GM21529 (cell line): ENCODE measurements at regions not wholly inside any gene's neighbourhood (a gene's known extent, or its start where the extent isn't known, plus 50 kb on each side); places are given as distances from the start of the nearest gene placed in this dataset.
A peak's percentile ranks its signal among the peaks of the same experiment; 100 is the strongest.

Experiments used
- ATAC-seq: cut with Tn5 transposase; IDR thresholded peaks from one replicate; pipeline ENCODE4 v1.9.1; 2021; ENCODE audit not compliant: unreplicated experiment

DNA sequence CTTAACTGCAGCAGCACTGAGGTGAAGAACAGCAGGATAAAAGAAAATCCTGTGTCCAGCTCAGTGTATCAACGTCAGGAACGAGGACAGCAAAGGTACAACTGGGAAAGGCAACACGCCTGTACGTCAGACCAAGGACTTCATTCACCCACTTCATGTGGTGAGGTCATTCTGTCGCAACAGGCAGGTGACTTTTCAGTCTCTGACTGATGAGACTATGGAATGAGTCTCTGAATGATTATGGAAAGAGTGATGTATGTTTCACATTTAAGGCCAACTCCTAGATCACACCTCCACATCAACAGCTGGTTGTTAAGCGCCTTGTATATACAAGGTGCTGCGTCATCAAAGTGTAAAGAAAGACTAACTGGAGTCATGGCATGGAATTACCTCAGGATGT is 297.6 kb upstream of the SP8 start:
- ATAC-seq: no peak

DNA sequence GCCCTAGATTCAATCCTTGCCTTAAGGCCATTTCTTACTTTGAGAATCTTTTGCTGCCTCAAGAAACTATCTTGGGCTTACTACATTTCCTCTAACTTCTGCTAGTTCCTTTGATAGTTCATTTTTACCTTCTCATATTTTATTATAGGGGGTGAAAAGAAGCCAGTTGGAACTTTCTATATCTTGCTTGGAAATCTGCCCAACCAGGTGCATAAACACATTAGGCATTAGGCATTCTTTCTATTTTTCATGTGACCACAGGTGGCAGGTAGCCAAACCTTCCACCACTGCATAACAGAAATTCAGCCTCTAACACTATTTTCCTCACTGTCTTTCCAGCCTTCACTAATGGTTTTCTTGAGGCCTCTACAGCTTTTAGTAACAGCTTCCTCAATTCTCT is 300.0 kb upstream of the SP8 start:
- ATAC-seq: no peak

DNA sequence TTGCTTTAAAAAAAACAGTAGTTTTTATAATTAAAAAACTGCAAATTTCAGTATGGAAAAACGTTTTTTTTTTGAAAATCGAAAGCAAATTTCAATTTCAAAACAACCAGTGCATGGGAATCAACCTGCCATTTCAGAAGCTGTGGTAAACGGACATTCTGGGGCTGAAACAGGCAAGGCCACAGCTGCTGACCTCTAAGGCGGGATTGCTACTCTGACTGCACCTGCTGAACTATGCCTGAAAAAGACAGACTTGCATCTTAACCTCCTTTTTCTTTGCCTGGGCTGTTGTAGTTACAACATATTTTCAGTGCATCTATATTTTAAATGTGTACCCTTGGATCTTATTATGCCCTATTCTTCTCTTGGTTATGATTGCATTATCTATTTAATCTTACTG is 303.0 kb upstream of the SP8 start:
- ATAC-seq: no peak

DNA sequence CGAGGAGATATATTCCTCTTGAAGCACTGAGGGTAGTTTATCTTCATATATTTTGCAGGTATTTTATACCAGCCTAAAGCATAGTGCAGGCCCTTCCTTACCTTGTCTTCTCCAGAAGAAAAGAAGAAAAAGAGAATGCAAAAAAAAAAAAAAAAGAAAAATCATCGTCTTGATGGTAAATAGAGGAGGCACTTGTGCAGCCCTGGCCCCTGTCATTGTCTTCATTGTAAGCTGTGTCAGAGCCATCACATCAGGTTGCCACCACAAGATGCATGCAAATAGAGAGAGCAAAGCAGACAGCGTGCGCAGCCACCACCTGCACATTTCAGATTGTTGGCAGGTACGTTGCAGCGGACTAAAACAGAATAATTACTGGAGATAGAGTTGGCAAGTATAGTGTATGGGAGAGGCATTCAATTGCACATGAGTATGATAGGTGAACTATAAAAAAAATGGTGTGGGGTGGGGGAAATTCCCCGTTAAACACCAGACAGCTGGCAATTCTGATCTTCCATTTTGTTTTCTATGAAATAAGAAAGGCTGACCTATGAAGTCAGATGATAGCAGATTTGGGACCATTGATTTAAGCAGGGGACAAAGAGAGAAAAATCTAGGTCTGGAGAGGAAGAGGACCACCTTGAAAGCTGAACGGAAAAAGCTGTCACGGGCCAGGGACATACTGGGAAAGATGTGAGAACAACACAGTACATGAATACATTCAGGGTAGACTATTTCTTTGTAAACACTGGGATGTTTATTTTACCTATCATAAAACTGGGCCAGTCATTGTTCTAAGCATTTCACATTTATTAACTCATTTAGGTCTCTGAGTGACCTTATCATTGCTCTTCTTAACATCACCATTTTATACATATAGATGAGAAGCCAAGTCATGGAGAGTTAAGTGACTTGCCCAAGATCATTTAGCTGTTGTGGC is 306.3 kb upstream of the SP8 start:
- ATAC-seq: no peak

DNA sequence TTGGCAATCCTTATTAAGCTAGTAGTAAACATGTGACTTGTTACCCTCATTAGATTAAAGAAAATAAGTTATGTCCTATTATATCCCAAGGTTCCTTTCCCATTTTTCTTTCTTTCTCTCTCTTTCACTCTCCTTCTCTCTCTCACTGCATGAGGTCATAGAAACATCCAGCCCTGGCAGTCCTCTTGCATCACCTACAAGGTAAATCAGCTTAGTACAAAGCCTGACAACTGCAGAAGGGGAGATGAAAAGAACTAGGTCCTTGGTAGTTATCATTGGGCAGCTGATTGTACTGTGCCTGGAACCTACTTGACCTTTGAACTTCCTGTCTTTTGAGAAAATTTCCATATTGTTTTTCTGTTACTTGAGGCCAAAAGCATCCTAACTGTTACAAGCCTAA is 307.9 kb upstream of the SP8 start:
- no peak for ATAC-seq

DNA sequence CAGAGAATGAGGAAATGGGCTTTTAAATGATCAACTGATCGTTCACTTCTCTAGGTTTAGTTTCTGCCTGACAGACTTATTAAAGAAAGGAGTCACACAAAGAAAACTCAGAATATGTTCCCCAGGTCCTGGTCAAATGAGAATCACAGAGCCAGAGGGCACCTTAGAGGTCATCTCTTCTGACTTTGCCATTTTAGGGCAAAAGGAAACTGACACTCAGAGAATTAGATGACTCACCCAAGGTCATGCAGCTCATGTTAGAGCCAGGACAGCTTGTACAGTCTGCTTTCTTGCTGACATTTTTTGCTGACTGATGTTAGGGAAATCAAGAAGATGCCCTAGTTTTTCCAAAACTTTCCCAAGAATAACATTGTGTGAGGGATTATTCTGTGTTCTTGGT is 312.7 kb upstream of the SP8 start:
- peak; percentile 80 for ATAC-seq

DNA sequence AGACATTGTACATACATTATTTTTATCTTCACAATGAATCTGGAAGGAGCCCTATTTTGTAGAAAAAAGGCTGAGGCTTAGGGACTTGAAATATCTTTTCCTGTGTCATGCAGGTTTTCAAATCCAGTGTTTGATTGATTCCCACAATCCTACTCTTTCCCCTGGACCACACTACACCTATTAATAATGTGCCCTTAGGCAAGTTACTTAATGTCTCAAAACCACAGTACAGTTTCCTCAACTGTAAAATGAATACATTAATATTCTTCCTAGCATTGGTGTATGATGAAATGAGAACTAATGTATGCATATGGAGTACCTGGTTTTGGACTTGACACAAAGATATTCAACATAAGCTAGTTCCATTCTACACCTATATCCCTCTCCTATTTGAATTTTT is 313.3 kb upstream of the SP8 start:
- ATAC-seq: no peak

DNA sequence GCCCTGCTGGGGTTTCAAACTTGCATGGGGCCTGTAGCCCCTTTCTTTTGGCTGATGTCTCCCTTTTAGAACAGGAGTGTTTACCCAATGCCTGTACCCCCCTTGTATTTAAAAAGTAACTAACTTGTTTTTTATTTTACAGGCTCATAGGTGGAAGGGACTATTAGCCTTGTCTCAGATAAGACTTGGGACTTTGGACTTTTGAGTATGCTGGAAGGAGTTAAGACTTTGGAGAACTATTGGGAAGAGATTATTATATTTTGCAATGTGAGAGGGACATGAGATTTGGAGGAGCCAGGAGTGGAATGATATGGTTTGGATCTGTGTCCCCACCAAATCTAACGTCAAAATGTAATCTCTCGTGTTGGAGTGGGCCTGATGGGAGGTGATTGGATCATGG is 314.9 kb upstream of the SP8 start:
- ATAC-seq: no peak

DNA sequence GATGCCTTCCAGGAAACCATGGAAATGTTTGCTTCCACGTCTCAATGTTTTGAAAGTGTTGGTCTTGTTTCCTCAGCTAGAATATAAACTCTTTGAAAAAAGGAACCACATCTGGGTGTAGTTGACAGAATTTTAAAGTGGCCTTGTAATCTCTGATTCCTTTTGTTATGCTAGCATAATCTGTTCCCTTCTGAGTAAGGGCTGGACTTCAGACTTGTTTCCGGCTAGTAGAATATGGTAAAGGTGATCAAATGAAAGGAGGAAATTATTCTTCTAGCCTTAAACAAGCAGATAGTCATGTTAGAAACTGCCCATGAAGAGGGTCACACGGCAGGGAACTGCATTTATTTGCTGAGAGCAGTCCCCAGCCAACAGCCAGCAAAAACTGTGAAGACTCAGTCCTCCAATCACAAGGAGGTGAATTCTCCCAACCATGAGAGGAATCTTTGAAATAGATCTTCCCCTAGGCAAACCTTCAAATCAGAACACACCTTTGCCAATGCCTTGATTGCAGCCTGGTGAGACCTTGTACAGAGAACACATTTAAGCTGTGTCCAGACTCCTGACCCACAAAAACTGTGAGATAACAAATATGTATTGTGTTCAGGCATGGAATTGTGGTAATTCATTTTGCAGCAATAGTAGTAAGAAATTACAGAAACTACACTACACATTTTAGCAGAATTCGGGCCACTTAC is 316.9 kb upstream of the SP8 start:
- ATAC-seq: no peak

DNA sequence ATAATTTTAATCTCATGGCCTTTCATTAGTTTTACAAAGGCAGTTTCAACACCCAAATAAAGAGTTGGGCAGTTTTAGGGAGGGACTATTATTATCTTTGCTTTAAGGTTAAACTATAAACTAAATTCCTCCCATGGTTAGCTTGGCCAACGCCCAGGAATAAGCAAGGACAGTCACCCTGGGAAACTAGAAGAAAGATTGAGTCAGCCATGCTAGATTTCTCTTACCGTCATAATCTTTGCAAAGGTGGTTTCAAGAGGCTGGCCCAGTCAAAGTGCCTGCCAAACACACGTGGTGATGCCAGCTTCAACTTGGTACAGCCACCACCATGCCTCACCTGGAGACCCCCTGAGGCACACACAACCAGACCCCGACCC is 317.4 kb upstream of the SP8 start:
- ATAC-seq: no peak

DNA sequence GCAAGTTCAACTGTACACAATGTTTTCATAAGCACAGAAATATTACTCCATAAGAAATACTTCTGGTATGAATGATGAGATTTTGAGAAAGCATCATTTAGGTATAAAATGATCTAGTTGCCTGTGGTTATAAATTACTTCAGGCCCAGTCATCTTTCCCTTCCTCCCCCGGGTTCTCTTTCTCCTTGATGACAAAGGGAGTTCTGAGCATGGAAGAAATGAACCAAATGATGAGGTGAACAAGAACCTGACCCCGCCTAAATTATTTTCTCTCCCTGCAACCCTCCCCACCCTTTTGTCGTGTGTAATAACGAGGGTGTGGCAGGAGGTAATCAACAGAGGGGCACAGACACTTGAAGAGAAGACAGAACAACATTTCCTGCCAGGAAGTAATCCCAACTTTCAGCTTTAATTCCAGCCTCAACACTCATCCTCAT is 319.6 kb upstream of the SP8 start:
- no peak for ATAC-seq

DNA sequence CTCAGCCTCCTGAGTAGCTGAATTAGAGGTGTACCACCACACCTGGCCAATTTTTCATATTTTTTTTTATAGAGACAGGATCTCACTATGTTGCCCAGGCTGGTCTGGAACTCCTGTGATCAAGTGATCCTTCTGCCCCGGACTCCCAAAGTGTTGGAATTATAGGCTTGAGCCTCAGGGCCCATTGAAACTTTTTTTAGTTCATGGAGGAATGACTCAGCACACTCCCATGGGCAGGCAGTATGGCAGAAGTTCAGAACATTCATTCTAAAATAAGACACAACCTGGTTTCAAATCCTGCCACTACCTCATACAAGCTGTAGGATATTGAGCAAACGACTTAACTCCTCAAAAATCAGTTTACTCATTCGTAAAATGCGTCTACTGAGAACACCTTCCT is 320.4 kb upstream of the SP8 start:
- ATAC-seq: no peak

DNA sequence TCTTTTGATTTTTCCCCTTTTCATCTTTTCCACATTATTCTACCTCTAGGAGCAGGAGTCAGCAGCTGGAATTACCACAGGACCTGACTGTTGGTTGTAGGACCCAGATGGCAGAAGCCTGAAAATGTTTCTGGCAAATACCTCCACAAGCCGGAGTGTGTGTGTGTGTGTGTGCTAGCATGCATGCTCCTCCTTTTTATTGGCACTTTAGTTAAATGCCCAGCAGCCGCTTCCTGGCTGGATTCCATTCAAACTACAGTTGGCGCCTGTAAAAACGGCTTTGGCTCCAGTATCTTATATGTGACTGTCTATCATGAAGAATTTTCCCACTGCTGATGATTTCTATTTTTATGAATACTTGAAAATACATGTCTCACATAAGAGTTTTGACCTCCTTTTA is 319.7 kb upstream of the SP4 start:
- no peak for ATAC-seq

DNA sequence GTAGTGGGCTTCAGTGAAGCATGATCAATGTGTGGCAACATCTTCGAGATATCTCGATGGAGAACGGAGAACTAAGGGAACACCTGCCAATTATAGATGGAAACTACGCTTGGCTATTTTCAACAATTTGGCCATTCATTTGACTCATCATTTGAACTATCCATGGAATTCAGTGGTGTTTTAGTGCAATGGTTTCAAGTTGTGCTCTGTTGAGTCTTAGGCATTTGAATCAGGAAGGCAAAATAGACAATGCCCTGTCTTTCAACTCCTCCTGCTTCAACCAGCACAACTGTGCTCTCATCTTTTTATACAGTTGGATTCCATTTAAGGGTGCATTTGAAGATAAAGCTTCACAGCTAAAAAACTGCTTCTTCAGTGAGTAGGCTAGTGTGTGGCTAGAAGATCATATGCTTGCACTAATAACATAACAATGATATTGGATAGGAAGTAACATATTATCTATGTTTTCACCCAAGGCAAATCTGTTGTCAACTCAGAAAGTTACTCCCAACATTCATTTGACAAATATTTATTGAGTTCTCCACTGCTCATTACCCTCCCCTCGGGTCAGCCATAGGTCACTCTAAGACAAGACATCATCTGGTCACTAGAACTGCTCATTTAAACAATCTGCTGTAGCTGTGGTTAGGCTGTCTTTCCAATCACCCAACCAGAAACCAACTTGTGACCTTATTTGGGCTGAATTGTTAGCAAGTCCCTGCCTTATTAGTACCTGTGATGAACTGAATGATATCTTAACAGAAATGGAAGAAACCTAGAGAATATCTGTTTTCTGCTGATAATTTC is 314.1 kb upstream of the SP4 start:
- ATAC-seq: no peak

DNA sequence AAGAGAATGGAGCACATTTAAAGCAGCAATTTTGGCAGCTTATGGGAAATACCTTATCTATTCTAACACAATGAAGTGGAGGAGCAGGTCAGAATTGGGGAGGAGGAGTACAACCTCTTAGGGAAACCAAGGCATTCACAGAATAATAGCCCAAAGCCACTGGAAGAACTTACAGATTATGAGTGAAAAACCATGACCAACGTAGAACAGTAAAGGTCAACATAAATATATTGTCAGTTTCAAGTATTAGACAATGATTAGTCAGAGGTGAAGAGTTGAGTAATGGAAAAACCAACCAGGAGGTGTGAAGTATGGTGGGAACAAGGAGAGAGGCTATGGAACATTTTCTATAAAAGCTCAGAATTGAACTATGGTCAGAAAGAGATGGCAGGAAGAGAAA is 304.3 kb upstream of the SP4 start:
- no peak for ATAC-seq

DNA sequence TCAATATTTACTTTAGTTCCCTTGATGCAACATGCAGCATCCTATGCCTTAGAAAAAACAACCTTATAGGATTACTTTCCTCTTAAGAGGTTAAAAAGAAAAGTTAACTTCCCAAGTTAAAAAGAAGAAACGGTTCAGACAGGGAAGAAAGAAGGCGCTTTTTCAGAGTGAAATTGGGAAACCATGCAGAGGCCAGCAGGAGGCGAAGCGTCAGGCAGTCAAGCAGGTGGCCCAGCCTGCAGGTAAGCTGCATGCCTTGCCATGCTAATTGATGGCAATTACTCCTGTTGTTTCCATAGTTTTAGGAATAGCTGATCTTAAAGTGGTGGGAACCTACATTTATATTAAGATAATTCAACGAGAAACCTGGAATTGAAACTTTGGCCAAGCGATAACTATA is 302.6 kb upstream of the SP4 start:
- ATAC-seq: no peak

DNA sequence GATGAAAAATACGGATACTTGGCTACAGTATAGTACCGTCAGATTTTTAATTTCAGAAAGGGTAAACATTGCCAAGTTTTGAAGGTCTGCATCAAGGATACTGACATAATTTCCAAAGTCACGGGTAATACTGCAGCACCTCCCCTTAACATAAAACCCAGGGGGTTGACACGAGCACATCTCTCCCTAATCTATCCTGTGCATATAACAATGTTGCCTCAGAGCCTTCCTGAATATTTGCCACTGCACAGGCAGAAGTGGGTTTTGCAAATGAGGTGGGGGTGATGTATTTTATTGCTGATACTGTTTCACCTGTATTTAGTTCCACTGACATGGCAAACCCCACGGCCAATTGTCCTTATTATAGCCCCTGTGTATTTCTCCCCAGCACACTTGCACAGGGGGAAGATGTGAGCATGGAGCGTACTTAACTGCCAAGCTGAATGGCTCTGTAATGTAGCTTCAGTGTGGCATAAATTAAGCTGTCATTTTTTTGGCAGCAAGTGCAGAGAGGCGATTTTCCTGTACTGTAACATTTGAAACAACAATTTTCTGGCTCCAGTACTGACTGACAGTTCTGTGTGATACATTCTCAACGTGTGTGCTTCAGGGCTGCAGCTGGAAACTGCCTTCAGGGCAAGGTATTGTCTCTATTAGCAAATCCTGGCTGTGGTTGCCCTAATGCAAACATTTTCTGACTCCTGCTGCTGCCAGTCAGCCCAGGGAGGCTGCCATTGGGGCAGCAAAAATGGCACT is 299.6 kb upstream of the SP4 start:
- ATAC-seq: no peak

DNA sequence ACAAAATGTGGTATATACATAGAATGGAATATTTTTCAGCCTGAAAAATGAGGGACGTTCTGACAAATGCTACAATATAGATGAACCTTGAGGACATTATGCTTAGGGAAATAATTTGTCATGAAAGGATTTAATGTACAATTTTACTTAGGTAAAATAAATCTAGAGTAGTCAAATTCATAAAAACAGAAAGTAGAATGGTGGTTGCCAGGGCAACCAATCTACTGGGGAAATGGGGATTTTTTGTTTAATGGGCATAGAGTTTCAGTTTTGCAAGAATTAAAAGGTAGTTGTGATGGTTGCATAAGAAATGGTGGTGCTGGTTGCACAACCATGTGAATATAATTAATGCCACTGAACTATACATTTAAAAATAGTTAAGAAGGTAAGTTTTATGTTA is 296.0 kb upstream of the SP4 start:
- no peak for ATAC-seq

DNA sequence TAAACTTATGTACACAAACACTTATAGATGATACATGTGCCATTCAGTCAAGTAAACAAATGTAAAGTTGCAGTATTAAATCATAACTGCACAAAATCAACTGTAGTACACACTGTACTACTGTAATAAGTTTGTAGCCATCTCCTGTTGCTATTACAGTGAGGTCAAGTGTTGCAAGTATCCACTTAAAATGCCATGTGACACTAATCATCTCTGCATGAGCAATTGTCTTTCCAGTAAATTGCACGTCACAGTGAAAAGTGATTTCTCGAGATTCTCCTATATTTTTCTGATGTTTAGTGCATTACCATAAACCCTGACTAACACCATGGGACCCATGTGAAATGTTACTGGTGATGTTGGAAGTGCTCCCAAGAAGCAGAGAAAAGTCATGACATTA is 293.3 kb upstream of the SP4 start:
- no peak for ATAC-seq

DNA sequence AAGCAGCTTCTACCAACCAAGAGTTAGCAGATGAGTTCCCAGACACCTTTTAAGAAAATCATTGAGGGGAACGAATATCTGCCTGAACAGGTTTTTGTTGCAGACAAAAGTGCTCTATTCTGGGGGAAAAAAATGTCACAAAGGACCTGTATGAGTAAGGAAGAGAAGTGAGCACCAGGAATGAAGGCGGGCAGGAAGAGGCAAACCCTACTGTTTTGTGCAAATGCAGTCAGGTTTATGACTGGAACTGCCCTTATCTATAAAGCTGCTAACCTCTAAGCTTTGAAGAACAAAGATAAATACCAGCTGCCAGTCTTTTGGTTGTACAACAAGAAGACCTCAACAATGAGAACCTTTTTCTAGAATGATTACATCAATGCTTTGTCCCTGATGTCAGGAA is 292.4 kb upstream of the SP4 start:
- ATAC-seq: no peak

DNA sequence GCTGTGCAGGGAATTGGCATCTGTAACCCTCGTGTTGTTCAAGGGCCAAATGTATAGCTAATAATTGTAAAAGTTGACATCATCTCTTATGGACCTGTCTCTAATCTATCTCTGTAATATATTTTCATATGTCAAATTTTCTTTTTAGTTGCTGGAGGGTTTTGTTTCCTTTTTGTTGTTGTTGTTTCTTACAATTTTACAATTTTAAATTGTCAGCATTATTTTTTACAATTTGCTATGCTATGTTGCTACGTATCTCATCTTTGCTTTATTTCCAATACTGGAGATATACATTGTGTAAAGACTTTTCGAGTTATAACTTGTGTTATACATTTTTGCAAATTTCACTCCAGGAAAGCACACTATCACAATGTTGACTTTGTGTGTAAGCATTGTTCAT is 290.2 kb upstream of the SP4 start:
- ATAC-seq: no peak
